Right lobe of liver (tissue), 4 donors: ENCODE measurements at regions not wholly inside any gene's neighbourhood (a gene's known extent, or its start where the extent isn't known, plus 50 kb on each side); places are given as distances from the start of the nearest gene placed in this dataset.

Experiments used
- POLR2A ChIP-seq: fragments of 450-650 bp; IDR thresholded peaks from one replicate; pipeline ENCODE4 v1.6.1; 2017; ENCODE audit warnings: antibody characterized with exemption, mild to moderate bottlenecking
- TF ChIP-seq, protein P1 (sequence below), 4 donors: fragments of 200-600 bp in 3 of 4; fragments of 450-650 bp in 1 of 4; IDR thresholded peaks; one replicate each; pipeline versions ENCODE4 v1.5.1 to v1.8.0; 2016 to 2022; ENCODE audit warnings: antibody characterized with exemption in 4 of 4, mild to moderate bottlenecking in 2 of 4
- donor health status: DM: no; HTN: no; CAD: no.
- donor health status: DM: no; HTN: no; CAD: no.
- donor health status: DM: no; HTN: yes; CAD: no.

- TF ChIP-seq, protein P1, sequence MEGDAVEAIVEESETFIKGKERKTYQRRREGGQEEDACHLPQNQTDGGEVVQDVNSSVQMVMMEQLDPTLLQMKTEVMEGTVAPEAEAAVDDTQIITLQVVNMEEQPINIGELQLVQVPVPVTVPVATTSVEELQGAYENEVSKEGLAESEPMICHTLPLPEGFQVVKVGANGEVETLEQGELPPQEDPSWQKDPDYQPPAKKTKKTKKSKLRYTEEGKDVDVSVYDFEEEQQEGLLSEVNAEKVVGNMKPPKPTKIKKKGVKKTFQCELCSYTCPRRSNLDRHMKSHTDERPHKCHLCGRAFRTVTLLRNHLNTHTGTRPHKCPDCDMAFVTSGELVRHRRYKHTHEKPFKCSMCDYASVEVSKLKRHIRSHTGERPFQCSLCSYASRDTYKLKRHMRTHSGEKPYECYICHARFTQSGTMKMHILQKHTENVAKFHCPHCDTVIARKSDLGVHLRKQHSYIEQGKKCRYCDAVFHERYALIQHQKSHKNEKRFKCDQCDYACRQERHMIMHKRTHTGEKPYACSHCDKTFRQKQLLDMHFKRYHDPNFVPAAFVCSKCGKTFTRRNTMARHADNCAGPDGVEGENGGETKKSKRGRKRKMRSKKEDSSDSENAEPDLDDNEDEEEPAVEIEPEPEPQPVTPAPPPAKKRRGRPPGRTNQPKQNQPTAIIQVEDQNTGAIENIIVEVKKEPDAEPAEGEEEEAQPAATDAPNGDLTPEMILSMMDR (IDR thresholded peaks at IDR 0.05) = no peak
- no peak for TF ChIP-seq POLR2A
Observed at GRCh38 chr22:48179571-48180546, 1417.4 kb downstream of the TBC1D22A start.
